Endothelial cell of umbilical vein (primary cell): ENCODE measurements at regions not wholly inside any gene's neighbourhood (a gene's known extent, or its start where the extent isn't known, plus 50 kb on each side); places are given as distances from the start of the nearest gene placed in this dataset.

ENCODE experiments used
- BruUV-seq: library from RNA; stranded (reverse); fragments of 400-500 nt; replicated peaks from 2 replicates; lab custom pipeline; 2021; lab: Mats Ljungman, UMichigan
- CTCF ChIA-PET: fragments of 300-600, 350-600 bp; sonication (Branson Sonifier 250); formaldehyde crosslinking; loops from one replicate; lab custom pipeline; 2021; ENCODE audit warnings: antibody characterized with exemption, inconsistent platforms; lab: Charles Lee
- POLR2A ChIA-PET: fragments of 300-600, 350-600 bp; sonication (Branson Sonifier 250); formaldehyde crosslinking; loops from one replicate; lab custom pipeline; 2021; ENCODE audit warnings: antibody characterized with exemption, inconsistent platforms; lab: Charles Lee
- DNase-seq: peaks from one replicate; pipeline ENCODE4 v3.0.0-alpha.2; 2011; ENCODE audit warnings: low read depth, low spot score
- FAIRE-seq: peaks from 2 replicates; lab custom pipeline; 2011; peaks lifted over from hg19 to GRCh38; lab: Jason Lieb, UNC
- H2AFZ ChIP-seq: 2 replicates; pipeline ENCODE4 v1.6.0; 2012; ENCODE audit warnings: low read depth, low read length, control low read depth, inconsistent platforms
- H3K27ac ChIP-seq: 2 replicates; pipeline ENCODE4 v1.5.1; 2011; ENCODE audit warnings: low read depth, mild to moderate bottlenecking, control low read depth, low read length, moderate library complexity; ENCODE audit not compliant: insufficient read depth
- H3K27me3 ChIP-seq, 2 experiments: 2 replicates each; pipeline versions ENCODE4 v1.6.0 to v1.6.1; 2011; ENCODE audit warnings: low read length in 2 of 2, mixed read lengths in 1 of 2; ENCODE audit not compliant: control insufficient read depth in 2 of 2, insufficient read depth in 2 of 2
- H3K36me3 ChIP-seq, 2 experiments: 2 replicates in 1 of 2; 3 replicates in 1 of 2; pipeline ENCODE4 v1.5.1; 2011; ENCODE audit warnings: low read length in 2 of 2, mild to moderate bottlenecking in 1 of 2, moderate library complexity in 1 of 2; ENCODE audit not compliant: control insufficient read depth in 2 of 2, insufficient read depth in 2 of 2; ENCODE audit errors: extremely low read depth in 1 of 2
- H3K4me1 ChIP-seq: 3 replicates; pipeline ENCODE4 v1.5.1; 2011; ENCODE audit warnings: mild to moderate bottlenecking, low read length; ENCODE audit not compliant: control insufficient read depth, insufficient read depth; ENCODE audit errors: extremely low read depth
- H3K4me2 ChIP-seq: 2 replicates; pipeline ENCODE4 v1.6.1; 2011; ENCODE audit warnings: low read length, control low read depth, mixed read lengths; ENCODE audit not compliant: insufficient read depth
- H3K4me3 ChIP-seq, 3 experiments: fragments of 200-600 bp in 1 of 3; sonication (generic), shearing (Covaris generic) in 1 of 3; replicated peaks in 1 of 3; 2 replicates each; pipeline ENCODE4 v1.5.1; 2011 to 2016; ENCODE audit warnings: control low read depth in 3 of 3, low read length in 3 of 3, mild to moderate bottlenecking in 2 of 3, inconsistent platforms in 1 of 3, low read depth in 1 of 3, moderate library complexity in 1 of 3; ENCODE audit not compliant: insufficient read depth in 1 of 3
- H3K79me2 ChIP-seq: 2 replicates; pipeline ENCODE4 v1.6.0; 2012; ENCODE audit warnings: low read length, inconsistent platforms; ENCODE audit not compliant: control insufficient read depth, insufficient read depth
- H3K9ac ChIP-seq: replicated peaks from 2 replicates; pipeline ENCODE3; 2011; ENCODE audit warnings: low read length, control low read depth; ENCODE audit not compliant: insufficient read depth; ENCODE audit errors: extremely low read depth
- H3K9me1 ChIP-seq: replicated peaks from 3 replicates; pipeline ENCODE4 v1.6.0; 2011; ENCODE audit warnings: mild to moderate bottlenecking, low read length; ENCODE audit not compliant: control insufficient read depth, insufficient read depth; ENCODE audit errors: extremely low read depth
- H3K9me3 ChIP-seq: replicated peaks from 2 replicates; pipeline ENCODE4 v1.5.1; 2012; ENCODE audit warnings: low read length, inconsistent platforms; ENCODE audit not compliant: control insufficient read depth, insufficient read depth
- H4K20me1 ChIP-seq: replicated peaks from 2 replicates; pipeline ENCODE3; 2011; ENCODE audit warnings: mild to moderate bottlenecking, low read length; ENCODE audit not compliant: control insufficient read depth, insufficient read depth; ENCODE audit errors: extremely low read depth
- EZH2 ChIP-seq: IDR thresholded peaks from 2 replicates; pipeline ENCODE4 v1.6.1; 2012; ENCODE audit warnings: borderline replicate concordance, low read depth, mild to moderate bottlenecking, moderate library complexity, low read length, inconsistent platforms; ENCODE audit not compliant: severe bottlenecking
- FOS ChIP-seq: IDR thresholded peaks from 2 replicates; pipeline ENCODE4 v1.6.1; 2011; ENCODE audit warnings: mild to moderate bottlenecking, low read length, moderate library complexity, borderline replicate concordance; ENCODE audit not compliant: insufficient read depth
- GATA2 ChIP-seq: IDR thresholded peaks from 2 replicates; pipeline ENCODE4 v1.7.0; 2011; ENCODE audit warnings: low read depth, mild to moderate bottlenecking, moderate library complexity, mixed read lengths, low read length; ENCODE audit not compliant: insufficient read length, insufficient read depth
- JUN ChIP-seq: IDR thresholded peaks from 2 replicates; pipeline ENCODE4 v1.6.1; 2011; ENCODE audit warnings: borderline replicate concordance, low read depth; ENCODE audit not compliant: insufficient read length, insufficient read depth
- MYC ChIP-seq: IDR thresholded peaks from one replicate; pipeline ENCODE4 v1.6.1; 2011; ENCODE audit warnings: mild to moderate bottlenecking, low read depth, low read length
- POLR2A ChIP-seq: IDR thresholded peaks from 2 replicates; pipeline ENCODE4 v1.6.1; 2012; ENCODE audit warnings: low read depth, mild to moderate bottlenecking, control low read depth, low read length
- POLR2AphosphoS5 ChIP-seq: IDR thresholded peaks from 2 replicates; pipeline ENCODE4 v1.6.1; 2012; ENCODE audit warnings: low read depth, mild to moderate bottlenecking, control low read depth, low read length, moderate library complexity; ENCODE audit not compliant: insufficient read depth
- dilution Hi-C: fragments of 300-500 bp; cut with MboI; formaldehyde crosslinking; loops from one replicate; pipeline ENCODE4 v1.15.0; 2019; ENCODE audit warnings: low sequenced_read_pairs; ENCODE audit not compliant: extremely low pct_ligation_motif_present
- intact Hi-C: fragments of 100-400 bp; cut with micrococcal nuclease; formaldehyde crosslinking; loops from one replicate; pipeline ENCODE4 v1.10.0; 2022
- TF ChIP-seq, protein P1 (sequence below), 2 donors: IDR thresholded peaks; 1 replicate in 1 of 2; 2 replicates in 1 of 2; pipeline ENCODE4 v1.5.1; 2011; ENCODE audit warnings: low read length in 2 of 2, mild to moderate bottlenecking in 2 of 2, moderate library complexity in 2 of 2, control low read depth in 1 of 2, inconsistent platforms in 1 of 2, low read depth in 1 of 2; ENCODE audit not compliant: insufficient read depth in 1 of 2; ENCODE audit errors: extremely low read depth in 1 of 2
- TF ChIP-seq, protein P2 (sequence below): IDR thresholded peaks from 2 replicates; pipeline ENCODE4 v1.6.1; 2011; ENCODE audit not compliant: insufficient read depth, insufficient read length

DNA sequence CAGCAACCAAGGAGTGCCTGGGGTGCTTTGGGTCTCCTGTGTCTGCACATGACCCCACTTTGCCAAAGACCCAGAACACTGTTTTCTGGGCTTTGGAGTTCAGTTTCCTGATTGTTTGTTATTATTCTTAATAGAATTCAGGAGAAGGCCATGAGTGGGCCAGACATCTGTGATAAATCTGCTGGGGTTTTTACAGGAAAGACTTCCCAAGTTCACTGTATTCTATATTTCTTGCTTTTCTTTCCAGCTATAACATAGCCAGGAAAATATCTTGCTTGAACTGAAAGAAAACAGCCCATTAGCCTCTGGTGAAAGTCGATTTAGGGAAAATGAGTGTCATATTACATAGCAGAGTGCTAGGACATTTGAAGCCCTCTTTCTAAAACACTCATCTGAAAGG is 345.1 kb upstream of the USP24 start:
- no peak for DNase-seq
- Histone ChIP-seq H3K9me3 (no peaks in the 10 kb centered on the region), H3K4me3 (no peak overlapping the region), H3K9me1 (no peaks in the 10 kb centered on the region), H3K4me1 (no peaks in the 10 kb centered on the region), H3K27me3 (no peaks in the 10 kb centered on the region), H2AFZ (no peak overlapping the region), H3K27ac (no peak overlapping the region), H3K79me2 (no peaks in the 10 kb centered on the region), H3K4me2 (no peak overlapping the region), H3K9ac (no peak overlapping the region), H4K20me1 (no peaks in the 10 kb centered on the region), H3K36me3 (no peaks in the 10 kb centered on the region)
- CTCF ChIA-PET, result no interaction called here
- intact Hi-C loops, result no loop called here
- TF ChIP-seq POLR2A (no peak), MYC (no peak), FOS (no peak), JUN (no peak), GATA2 (no peak), EZH2 (no peak), POLR2AphosphoS5 (no peak)
- TF ChIP-seq, protein P1, sequence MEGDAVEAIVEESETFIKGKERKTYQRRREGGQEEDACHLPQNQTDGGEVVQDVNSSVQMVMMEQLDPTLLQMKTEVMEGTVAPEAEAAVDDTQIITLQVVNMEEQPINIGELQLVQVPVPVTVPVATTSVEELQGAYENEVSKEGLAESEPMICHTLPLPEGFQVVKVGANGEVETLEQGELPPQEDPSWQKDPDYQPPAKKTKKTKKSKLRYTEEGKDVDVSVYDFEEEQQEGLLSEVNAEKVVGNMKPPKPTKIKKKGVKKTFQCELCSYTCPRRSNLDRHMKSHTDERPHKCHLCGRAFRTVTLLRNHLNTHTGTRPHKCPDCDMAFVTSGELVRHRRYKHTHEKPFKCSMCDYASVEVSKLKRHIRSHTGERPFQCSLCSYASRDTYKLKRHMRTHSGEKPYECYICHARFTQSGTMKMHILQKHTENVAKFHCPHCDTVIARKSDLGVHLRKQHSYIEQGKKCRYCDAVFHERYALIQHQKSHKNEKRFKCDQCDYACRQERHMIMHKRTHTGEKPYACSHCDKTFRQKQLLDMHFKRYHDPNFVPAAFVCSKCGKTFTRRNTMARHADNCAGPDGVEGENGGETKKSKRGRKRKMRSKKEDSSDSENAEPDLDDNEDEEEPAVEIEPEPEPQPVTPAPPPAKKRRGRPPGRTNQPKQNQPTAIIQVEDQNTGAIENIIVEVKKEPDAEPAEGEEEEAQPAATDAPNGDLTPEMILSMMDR (IDR thresholded peaks at IDR 0.05; ENCODE audit: extremely low read depth in 1 of 2, insufficient read depth in 1 of 2, low read depth in 1 of 2, low read length in 2 of 2), result no peak
- TF ChIP-seq, protein P2, sequence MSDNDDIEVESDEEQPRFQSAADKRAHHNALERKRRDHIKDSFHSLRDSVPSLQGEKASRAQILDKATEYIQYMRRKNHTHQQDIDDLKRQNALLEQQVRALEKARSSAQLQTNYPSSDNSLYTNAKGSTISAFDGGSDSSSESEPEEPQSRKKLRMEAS, result no peak
- dilution Hi-C loops, result no loop called here
- no peak for FAIRE-seq
- BruUV-seq, result no TSS peak
- POLR2A ChIA-PET, result no interaction called here
